Astrocyte of the cerebellum (primary cell): ENCODE measurements at regions not wholly inside any gene's neighbourhood (a gene's known extent, or its start where the extent isn't known, plus 50 kb on each side); places are given as distances from the start of the nearest gene placed in this dataset.
A peak's percentile ranks its signal among the peaks of the same experiment; 100 is the strongest.

Experiments used
- DNase-seq: peaks from one replicate; pipeline ENCODE4 v3.0.0-alpha.2; 2011; ENCODE audit warnings: low read depth
- H3K4me3 ChIP-seq: 2 replicates; pipeline ENCODE4 v1.5.1; 2011; ENCODE audit warnings: mild to moderate bottlenecking, low read depth, low read length, moderate library complexity
- in situ Hi-C: cut with HindIII; loops from 2 replicates; pipeline ENCODE4 v1.10.0; 2017; ENCODE audit warnings: low sequenced_read_pairs
- TF ChIP-seq, protein P1 (sequence below): IDR thresholded peaks from 2 replicates; pipeline ENCODE4 v1.5.1; 2012; ENCODE audit warnings: low read length, low read depth, moderate library complexity, mild to moderate bottlenecking; ENCODE audit errors: missing control alignments

DNA sequence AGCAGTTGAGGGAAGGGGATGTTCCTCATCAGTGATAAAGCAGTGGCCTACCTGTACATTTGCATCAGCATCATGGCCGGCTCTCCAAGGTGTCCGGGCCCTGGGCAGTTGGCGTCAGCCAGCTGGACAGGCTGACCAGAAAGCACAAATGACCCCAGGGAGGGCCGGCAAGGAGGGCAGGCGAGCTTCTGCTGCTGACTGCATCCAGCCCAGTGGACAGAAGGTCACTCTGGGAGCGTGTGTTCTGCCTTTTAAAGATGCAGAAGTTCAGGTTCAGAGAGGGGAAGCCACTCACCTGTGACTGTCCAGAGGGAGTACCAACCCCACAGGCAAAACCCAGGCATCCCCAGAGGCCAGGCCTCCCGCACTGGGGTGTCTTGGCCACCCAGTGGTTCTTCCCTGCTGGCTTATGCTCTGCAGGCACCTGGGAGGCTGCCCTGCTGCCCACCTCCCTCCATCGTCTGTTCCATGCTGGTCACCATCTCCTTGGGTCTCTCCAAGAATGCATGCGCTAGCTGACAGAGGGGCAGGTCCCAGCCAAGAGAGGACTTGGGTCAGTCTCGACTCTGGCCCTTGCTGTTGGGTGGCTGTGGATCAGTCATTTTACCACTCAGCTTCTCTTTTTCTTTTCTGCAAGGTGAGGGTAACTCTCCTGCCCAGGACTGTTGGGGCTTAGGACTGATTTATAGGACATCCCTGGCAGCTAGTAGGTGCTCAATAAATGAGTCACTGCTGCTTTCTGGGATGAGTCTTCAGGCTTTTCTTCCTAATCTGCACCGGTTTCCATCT, 89.9 kb downstream of the INHBB start:
- in situ Hi-C loops, result no loop called here
- no peak for DNase-seq
- H3K4me3 ChIP-seq, result no peak overlapping the region
- TF ChIP-seq, protein P1, sequence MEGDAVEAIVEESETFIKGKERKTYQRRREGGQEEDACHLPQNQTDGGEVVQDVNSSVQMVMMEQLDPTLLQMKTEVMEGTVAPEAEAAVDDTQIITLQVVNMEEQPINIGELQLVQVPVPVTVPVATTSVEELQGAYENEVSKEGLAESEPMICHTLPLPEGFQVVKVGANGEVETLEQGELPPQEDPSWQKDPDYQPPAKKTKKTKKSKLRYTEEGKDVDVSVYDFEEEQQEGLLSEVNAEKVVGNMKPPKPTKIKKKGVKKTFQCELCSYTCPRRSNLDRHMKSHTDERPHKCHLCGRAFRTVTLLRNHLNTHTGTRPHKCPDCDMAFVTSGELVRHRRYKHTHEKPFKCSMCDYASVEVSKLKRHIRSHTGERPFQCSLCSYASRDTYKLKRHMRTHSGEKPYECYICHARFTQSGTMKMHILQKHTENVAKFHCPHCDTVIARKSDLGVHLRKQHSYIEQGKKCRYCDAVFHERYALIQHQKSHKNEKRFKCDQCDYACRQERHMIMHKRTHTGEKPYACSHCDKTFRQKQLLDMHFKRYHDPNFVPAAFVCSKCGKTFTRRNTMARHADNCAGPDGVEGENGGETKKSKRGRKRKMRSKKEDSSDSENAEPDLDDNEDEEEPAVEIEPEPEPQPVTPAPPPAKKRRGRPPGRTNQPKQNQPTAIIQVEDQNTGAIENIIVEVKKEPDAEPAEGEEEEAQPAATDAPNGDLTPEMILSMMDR, result no peak

DNA sequence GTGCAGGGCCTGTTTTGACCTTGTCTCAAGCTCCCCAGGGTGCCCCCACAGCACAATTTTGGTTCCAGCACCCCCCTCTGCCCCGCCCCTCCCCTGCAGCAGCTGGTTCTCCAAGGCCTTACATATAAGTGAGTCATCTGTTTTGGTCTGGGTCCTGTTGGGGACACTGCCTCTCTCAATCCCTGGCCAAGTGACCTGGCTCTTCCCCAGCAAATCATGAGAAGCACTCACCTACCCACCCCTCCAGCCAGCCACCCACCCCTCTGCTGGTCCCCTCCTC, 90.5 kb downstream of the INHBB start:
- H3K4me3 ChIP-seq, result no peak overlapping the region
- no peak for DNase-seq
- in situ Hi-C loops, result no loop called here
- TF ChIP-seq, protein P1, result no peak

DNA sequence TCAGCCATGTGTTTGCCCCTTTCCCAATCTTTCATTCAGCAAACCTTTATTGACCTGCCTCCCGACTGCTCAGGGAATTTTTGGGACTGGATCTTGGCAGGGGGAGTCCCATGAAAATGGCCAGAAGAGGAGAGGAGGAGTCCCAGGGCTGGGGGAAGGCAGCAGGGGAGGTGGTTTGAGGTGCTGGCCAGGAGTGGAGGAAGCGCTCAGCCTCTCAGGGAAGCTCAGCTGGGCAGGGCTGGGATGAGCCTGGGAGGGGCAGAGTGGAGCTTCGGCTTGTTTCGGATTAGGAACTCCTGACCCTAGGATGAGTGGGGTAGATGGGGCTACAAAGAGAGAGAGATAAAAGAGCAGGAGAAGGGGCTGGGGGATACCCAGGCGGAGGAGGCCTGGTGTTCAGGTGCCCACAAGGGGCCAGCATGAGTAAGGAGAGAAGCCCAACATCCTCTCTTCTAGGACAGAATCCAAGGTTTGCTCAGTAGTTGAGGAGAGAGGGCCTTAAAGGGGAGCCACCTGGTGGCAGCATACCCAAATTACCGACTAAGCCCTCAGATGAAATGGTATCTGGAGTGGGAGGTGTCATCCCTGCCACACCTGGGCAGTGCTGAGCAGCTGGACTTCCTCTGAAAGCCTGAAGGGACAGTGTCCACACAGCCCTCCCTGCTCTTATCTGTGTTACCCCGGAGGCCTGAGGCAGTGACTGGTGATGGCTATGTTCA, 91.1 kb downstream of the INHBB start:
- no peak overlapping the region for H3K4me3 ChIP-seq
- in situ Hi-C loops, result no loop called here
- TF ChIP-seq, protein P1, result peak; percentile 37
- DNase-seq, result no peak

DNA sequence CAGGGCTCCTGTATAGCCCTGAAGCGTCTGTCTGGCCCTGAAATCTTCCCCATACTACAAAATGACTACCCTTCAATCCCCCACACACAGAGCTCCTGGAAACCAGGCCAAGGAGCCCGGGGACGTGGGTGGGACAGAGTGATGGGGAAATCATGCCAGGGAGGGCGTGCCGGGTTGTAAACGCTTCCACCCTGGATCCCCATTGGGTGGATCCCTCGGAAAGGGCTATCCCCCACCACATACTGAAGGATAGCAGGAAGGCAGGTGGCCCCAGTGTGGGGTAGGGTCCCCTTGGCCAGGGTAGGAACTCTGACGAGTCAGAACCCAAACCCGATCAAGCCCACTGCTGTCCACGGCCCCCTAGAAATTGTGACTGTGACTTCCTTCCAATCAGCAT, 91.7 kb downstream of the INHBB start:
- DNase-seq, result no peak
- in situ Hi-C loops, result no loop called here
- TF ChIP-seq, protein P1, result no peak
- H3K4me3 ChIP-seq, result no peak overlapping the region

DNA sequence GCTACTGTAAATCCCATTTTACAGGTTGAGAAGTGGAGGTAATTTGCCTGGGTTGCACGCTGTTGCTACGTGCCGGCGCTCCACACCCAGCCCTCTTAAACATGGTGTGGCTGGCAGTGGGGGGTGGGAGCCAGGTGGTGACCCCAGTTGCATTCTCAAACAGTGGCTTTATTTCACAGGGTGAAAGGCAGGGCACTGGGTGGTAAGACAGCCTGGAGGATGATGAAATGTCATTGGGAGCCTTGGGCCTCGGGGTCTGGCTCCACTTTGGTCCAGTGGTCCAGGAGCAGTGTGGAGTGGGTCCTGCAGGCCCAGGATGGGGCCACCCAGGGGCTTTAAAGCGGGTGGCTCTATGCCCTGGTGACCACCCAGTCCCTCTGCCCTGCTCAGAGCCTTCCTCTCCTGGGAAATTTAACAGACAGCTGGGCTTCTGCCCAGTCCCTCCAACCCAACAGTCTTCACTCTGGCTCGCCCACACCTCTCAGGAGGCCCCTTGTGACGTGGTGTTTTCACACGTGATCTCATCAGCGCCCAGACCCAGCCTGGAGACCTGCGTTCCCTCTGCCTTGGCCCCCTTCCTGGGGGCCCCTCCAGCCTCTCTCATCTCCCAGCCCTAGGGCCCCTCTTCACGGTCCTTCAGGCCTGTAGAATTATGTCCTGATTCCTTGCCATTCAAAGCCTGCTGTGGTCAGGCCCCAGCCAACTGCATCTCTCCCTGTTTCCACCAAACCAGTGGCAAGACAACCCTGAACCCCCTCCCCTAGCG, 92.5 kb downstream of the INHBB start:
- in situ Hi-C loops, result no loop called here
- DNase-seq, result no peak
- no peak overlapping the region for H3K4me3 ChIP-seq
- TF ChIP-seq, protein P1, result no peak

DNA sequence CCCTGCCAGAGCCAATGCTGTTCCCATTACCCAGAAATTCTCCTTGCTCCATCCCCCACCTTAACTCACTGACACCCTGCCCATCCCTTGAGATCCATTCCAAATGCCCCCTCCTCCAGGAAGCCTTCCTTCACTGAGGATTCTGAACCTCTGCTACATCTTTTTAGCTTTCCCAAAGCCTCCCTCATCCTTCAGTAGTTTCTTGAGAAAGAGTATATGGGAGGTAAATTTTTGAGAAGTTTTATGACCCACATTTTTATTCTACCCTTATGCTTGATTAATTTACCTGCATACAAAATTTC, 93.1 kb downstream of the INHBB start:
- in situ Hi-C loops, result no loop called here
- no peak for DNase-seq
- TF ChIP-seq, protein P1, result no peak
- no peak overlapping the region for H3K4me3 ChIP-seq
